GM12874 (cell line): ENCODE measurements at regions not wholly inside any gene's neighbourhood (a gene's known extent, or its start where the extent isn't known, plus 50 kb on each side); places are given as distances from the start of the nearest gene placed in this dataset.

Experiments used
- TF ChIP-seq, protein P1 (sequence below): IDR thresholded peaks from 2 replicates; pipeline ENCODE4 v1.5.1; 2011; ENCODE audit warnings: low read depth, mild to moderate bottlenecking, control low read depth, low read length, moderate library complexity; ENCODE audit not compliant: insufficient read depth

DNA sequence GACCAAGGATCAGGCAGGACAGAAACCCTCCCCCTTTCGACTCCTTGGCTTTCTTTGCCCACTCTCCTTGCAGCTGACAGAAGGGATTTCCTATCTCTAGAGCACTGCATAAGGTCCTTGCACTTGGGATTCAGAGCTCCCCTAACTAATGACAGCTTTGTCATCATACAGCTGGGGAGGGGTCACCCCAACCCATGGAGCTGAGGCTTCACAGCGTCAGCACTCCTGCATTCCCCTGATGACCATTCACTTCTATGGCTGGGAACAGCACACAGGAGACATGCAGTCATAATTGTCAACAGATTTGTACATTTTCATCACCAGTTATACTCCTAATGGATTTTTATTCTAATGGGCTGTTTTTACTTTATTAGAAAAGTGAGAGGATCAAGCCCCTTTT, 161.7 kb upstream of the C1orf87 start:
- TF ChIP-seq, protein P1, sequence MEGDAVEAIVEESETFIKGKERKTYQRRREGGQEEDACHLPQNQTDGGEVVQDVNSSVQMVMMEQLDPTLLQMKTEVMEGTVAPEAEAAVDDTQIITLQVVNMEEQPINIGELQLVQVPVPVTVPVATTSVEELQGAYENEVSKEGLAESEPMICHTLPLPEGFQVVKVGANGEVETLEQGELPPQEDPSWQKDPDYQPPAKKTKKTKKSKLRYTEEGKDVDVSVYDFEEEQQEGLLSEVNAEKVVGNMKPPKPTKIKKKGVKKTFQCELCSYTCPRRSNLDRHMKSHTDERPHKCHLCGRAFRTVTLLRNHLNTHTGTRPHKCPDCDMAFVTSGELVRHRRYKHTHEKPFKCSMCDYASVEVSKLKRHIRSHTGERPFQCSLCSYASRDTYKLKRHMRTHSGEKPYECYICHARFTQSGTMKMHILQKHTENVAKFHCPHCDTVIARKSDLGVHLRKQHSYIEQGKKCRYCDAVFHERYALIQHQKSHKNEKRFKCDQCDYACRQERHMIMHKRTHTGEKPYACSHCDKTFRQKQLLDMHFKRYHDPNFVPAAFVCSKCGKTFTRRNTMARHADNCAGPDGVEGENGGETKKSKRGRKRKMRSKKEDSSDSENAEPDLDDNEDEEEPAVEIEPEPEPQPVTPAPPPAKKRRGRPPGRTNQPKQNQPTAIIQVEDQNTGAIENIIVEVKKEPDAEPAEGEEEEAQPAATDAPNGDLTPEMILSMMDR = no peak

- TF ChIP-seq, protein P1 = no peak
These were observed 161.2 kb upstream of the C1orf87 start for GRCh38 chr1:60234776-60235175.

DNA sequence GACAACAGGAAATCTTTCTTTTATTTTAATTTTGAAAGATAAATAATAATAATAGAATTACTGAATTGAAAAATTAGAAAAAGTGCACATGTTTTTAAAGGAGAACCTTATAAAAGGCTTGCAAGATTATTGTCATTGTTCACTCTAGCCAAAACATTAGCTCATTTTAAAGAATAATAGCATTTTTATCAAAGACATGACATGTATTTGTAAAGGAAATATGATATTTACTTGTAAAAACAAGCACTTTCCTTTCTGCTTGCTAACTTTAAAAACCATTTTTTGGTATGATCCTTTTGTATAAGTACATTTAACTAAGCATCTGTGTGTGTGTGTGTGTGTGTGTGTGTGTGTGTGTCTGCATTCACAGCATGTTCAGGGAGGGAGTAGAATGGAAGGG, 156.3 kb upstream of the C1orf87 start:
- TF ChIP-seq, protein P1 = no peak

DNA sequence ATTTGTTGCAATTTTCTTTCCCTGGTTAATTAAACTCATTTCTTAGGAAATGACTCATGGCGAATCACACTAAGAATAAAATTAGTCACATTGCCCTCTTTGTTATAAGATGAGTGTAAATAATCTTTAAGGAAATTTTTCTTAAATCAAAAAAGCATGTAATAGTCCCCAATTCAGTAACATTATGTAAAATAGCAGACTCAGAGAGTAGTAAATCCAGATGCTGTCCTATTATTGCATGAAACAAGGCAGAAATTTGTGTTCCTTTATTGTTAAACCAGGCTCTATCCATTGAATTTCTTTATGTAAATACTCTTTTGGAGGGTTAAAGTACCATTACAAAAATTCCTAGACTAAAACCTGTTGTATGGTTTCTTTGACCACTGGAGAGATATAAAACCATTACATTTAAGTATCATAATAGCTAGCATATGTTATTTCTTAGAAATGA, 154.5 kb upstream of the C1orf87 start:
- TF ChIP-seq, protein P1 = no peak

GRCh38 chr1:60227601-60228000, 154.0 kb upstream of the C1orf87 start:
- TF ChIP-seq, protein P1 = no peak

GRCh38 chr1:60225486-60225885, 151.9 kb upstream of the C1orf87 start:
- TF ChIP-seq, protein P1 = no peak

GRCh38 chr1:60224523-60224922, 151.0 kb upstream of the C1orf87 start:
- TF ChIP-seq, protein P1 = no peak

GRCh38 chr1:60223158-60223557, 149.6 kb upstream of the C1orf87 start:
- TF ChIP-seq, protein P1 = no peak
